K562 (cell line): ENCODE measurements at regions not wholly inside any gene's neighbourhood (a gene's known extent, or its start where the extent isn't known, plus 50 kb on each side); places are given as distances from the start of the nearest gene placed in this dataset.

Experiments used
- ATAC-seq: fragments of 200-7000 bp; cut with Tn5 transposase; 3 replicates; pipeline ENCODE4 v1.9.1; 2020; ENCODE audit warnings: moderate library complexity
- BruUV-seq: library from RNA; stranded (reverse); fragments of 400-500 nt; replicated peaks from 2 replicates; lab custom pipeline; 2021; lab: Mats Ljungman, UMichigan
- CTCF ChIA-PET: fragments of 300-600 bp; formaldehyde crosslinking; extraction: SDS; loops from one replicate; lab custom pipeline; 2021; ENCODE audit warnings: low intra/inter-chr PET ratio; lab: Yijun Ruan, JAX
- POLR2A ChIA-PET: fragments of 300-600, 350-650 bp; sonication (Branson Sonifier 250); formaldehyde crosslinking; extraction: SDS; loops from one replicate; lab custom pipeline; 2021; ENCODE audit warnings: antibody characterized with exemption, inconsistent platforms; lab: Yijun Ruan, JAX
- DNase-seq, 4 experiments: peaks; one replicate each; pipeline versions ENCODE4 v3.0.0 to v3.0.0-alpha.2; 2011 to 2018; ENCODE audit warnings: low spot score in 3 of 4, mixed read lengths in 3 of 4; ENCODE audit errors: extremely low read depth in 1 of 4
- FAIRE-seq: peaks from 2 replicates; lab custom pipeline; 2011; peaks lifted over from hg19 to GRCh38; lab: Jason Lieb, UNC
- H2AFZ ChIP-seq: 2 replicates; pipeline ENCODE4 v1.6.0; 2011; ENCODE audit warnings: low read depth, low read length, control low read depth, inconsistent platforms
- H3K27ac ChIP-seq: fragments of 200-600 bp; 3 replicates; pipeline ENCODE4 v1.8.0; 2011; ENCODE audit warnings: low read depth, mild to moderate bottlenecking, control low read depth, inconsistent platforms, low read length, moderate library complexity, mixed read lengths; ENCODE audit errors: extremely low read depth
- H3K27me3 ChIP-seq, 2 experiments: fragments of 300-600 bp in 1 of 2; 2 replicates in 1 of 2; 3 replicates in 1 of 2; pipeline versions ENCODE4 v1.6.0 to v1.8.0; 2011; ENCODE audit warnings: inconsistent platforms in 2 of 2, low read length in 2 of 2, mild to moderate bottlenecking in 1 of 2, mixed read lengths in 1 of 2, moderate library complexity in 1 of 2; ENCODE audit not compliant: control insufficient read depth in 2 of 2, insufficient read depth in 2 of 2
- H3K36me3 ChIP-seq: fragments of 300-600 bp; 3 replicates; pipeline ENCODE4 v1.8.0; 2011; ENCODE audit warnings: mild to moderate bottlenecking, low read length, inconsistent platforms; ENCODE audit not compliant: control insufficient read depth, insufficient read depth
- H3K4me1 ChIP-seq, 2 experiments: fragments of 200-600 bp in 1 of 2; replicated peaks in 1 of 2; 2 replicates in 1 of 2; 3 replicates in 1 of 2; pipeline versions ENCODE4 v1.5.1 to v1.8.0; 2011; ENCODE audit warnings: inconsistent platforms in 2 of 2, low read length in 2 of 2, mild to moderate bottlenecking in 1 of 2, mixed read lengths in 1 of 2, moderate library complexity in 1 of 2; ENCODE audit not compliant: control insufficient read depth in 2 of 2, insufficient read depth in 2 of 2
- H3K4me2 ChIP-seq: 2 replicates; pipeline ENCODE4 v1.6.1; 2011; ENCODE audit warnings: low read length, control low read depth, inconsistent platforms, mixed read lengths; ENCODE audit not compliant: insufficient read depth
- H3K4me3 ChIP-seq: fragments of 200-600 bp; sonication (generic), shearing (Covaris generic); 2 replicates; pipeline ENCODE4 v1.5.1; 2016; ENCODE audit warnings: control low read depth, inconsistent platforms
- H3K79me2 ChIP-seq: fragments of 200-600 bp; 3 replicates; pipeline ENCODE4 v1.8.0; 2011; ENCODE audit warnings: low read length, inconsistent platforms; ENCODE audit not compliant: control insufficient read depth, insufficient read depth
- H3K9ac ChIP-seq, 2 experiments: 2 replicates each; pipeline versions ENCODE4 v1.6.0 to v1.6.1; 2011; ENCODE audit warnings: low read depth in 2 of 2, low read length in 2 of 2, control low read depth in 1 of 2, inconsistent platforms in 1 of 2, mild to moderate bottlenecking in 1 of 2, mixed read lengths in 1 of 2; ENCODE audit not compliant: insufficient read depth in 1 of 2
- H3K9me1 ChIP-seq: one replicate; pipeline ENCODE4 v1.6.0; 2011; ENCODE audit warnings: inconsistent platforms, mild to moderate bottlenecking, low read length, moderate library complexity; ENCODE audit not compliant: control insufficient read depth, insufficient read depth
- H3K9me3 ChIP-seq: replicated peaks from 2 replicates; pipeline ENCODE4 v1.5.1; 2011; ENCODE audit warnings: low read depth, low read length, inconsistent platforms; ENCODE audit not compliant: control insufficient read depth, insufficient read depth
- H4K20me1 ChIP-seq: replicated peaks from 2 replicates; pipeline ENCODE4 v1.6.1; 2011; ENCODE audit warnings: low read length, inconsistent platforms, mixed read lengths; ENCODE audit not compliant: control insufficient read depth, insufficient read depth
- CBFB ChIP-seq: sonication (generic); formaldehyde crosslinking; IDR thresholded peaks from 2 replicates; pipeline ENCODE4 v1.4.0; 2020; ENCODE audit warnings: mild to moderate bottlenecking, missing genetic modification reagents
- DACH1 ChIP-seq: fragments of 450-650 bp; IDR thresholded peaks from 2 replicates; pipeline ENCODE4 v1.6.1; 2018; ENCODE audit not compliant: partially characterized antibody
- FOXA1 ChIP-seq: fragments of 450-650 bp; IDR thresholded peaks from 2 replicates; pipeline ENCODE4 v1.6.1; 2016; ENCODE audit warnings: mild to moderate bottlenecking, borderline replicate concordance
- GATA2 ChIP-seq: sonication (generic); formaldehyde crosslinking; IDR thresholded peaks from 2 replicates; pipeline ENCODE4 v1.4.0; 2020; ENCODE audit warnings: mild to moderate bottlenecking, missing genetic modification reagents
- NCOA1 ChIP-seq: fragments of 450-650 bp; IDR thresholded peaks from 2 replicates; pipeline ENCODE4 v1.6.1; 2016; ENCODE audit warnings: low read depth
- RB1 ChIP-seq: fragments of 450-650 bp; IDR thresholded peaks from 2 replicates; pipeline ENCODE4 v1.6.1; 2017; ENCODE audit warnings: low read depth, mild to moderate bottlenecking
- STAT5B ChIP-seq: fragments of 250-450 bp; sonication (Bioruptor Pico); IDR thresholded peaks from 2 replicates; pipeline ENCODE4 v1.8.0; 2021; ENCODE audit warnings: mild to moderate bottlenecking, inconsistent platforms
- TGIF2 ChIP-seq: sonication (generic); formaldehyde crosslinking; IDR thresholded peaks from 2 replicates; pipeline ENCODE4 v1.8.1; 2022; ENCODE audit warnings: mild to moderate bottlenecking, missing genetic modification reagents, moderate library complexity
- ZNF146 ChIP-seq: IDR thresholded peaks from one replicate; pipeline ENCODE4 v1.6.1; 2018; ENCODE audit warnings: missing compliant biosample characterization; ENCODE audit not compliant: unreplicated experiment
- ZNF830 ChIP-seq: fragments of 250-450 bp; sonication (Bioruptor Pico); IDR thresholded peaks from 2 replicates; pipeline ENCODE4 v1.5.0; 2021; ENCODE audit warnings: mild to moderate bottlenecking
- WGBS: fragments of 100-300 bp; shearing (Covaris generic); methylation state at CpG from one replicate; pipeline ENCODE4 v1.1.6; 2016; ENCODE audit warnings: low coverage, mixed read lengths; ENCODE audit not compliant: insufficient coverage; ENCODE audit errors: missing lambda C conversion rate; 5-methylcytosine and 5-hydroxymethylcytosine counted together
- in situ Hi-C: fragments of 300-500 bp; cut with MboI; formaldehyde crosslinking; loops from 4 replicates; pipeline ENCODE4 v1.15.0; 2018; ENCODE audit warnings: inconsistent platforms, mixed read lengths
- intact Hi-C: fragments of 100-400 bp; cut with micrococcal nuclease; formaldehyde crosslinking; loops from 2 replicates; pipeline ENCODE4 v1.14.2; 2022
- TF ChIP-seq, protein P1 (sequence below): sonication (generic); formaldehyde crosslinking; IDR thresholded peaks from 2 replicates; pipeline ENCODE4 v1.4.0; 2020; ENCODE audit warnings: mild to moderate bottlenecking, missing genetic modification reagents
- TF ChIP-seq, protein P2 (sequence below): sonication (generic); formaldehyde crosslinking; IDR thresholded peaks from 2 replicates; pipeline ENCODE4 v1.8.1; 2023; ENCODE audit warnings: mild to moderate bottlenecking, missing genetic modification reagents
- TF ChIP-seq, protein P3 (sequence below): fragments of 250-450 bp; sonication (Bioruptor Pico); IDR thresholded peaks from 2 replicates; pipeline ENCODE4 v1.4.0; 2020

- TF ChIP-seq NCOA1 (no peak), ZNF830 (CRISPR knock-in tag) (no peak), ZNF146 (CRISPR knock-in tag) (no peak)
These were observed 139.1 kb upstream of the SERP2 start (continued) for GRCh38 chr13:44234566-44234965.

- no TSS peak for BruUV-seq
- no peaks in the 10 kb centered on the region for H3K79me2 ChIP-seq
- H2AFZ ChIP-seq: no peak overlapping the region
- H3K36me3 ChIP-seq: no peaks in the 10 kb centered on the region
- peaks cover 11 to 21% of the 10 kb centered on the region in 2 experiments; a peak in 3 of 5 replicates for H3K27me3 ChIP-seq
- no peaks in the 10 kb centered on the region for H3K4me1 ChIP-seq
- no peak for FAIRE-seq
- in situ Hi-C loops: loop anchor here (5.0 kb wide), 1 partner anchor 201 kb away; no protein-coding TSS in a partner anchor
- no peak overlapping the region for H3K4me3 ChIP-seq
- H3K9me3 ChIP-seq: no peaks in the 10 kb centered on the region
- no peaks in the 10 kb centered on the region for H4K20me1 ChIP-seq
- H3K9me1 ChIP-seq: no peaks in the 10 kb centered on the region
- H3K27ac ChIP-seq: no peak overlapping the region
- WGBS: 0% methylated on average over 1 of the region's 1 CpG
- CTCF ChIA-PET: no interaction called here
- DNase-seq: no peak
- ATAC-seq: no peak
- no peak overlapping the region for H3K9ac ChIP-seq
- no peak overlapping the region for H3K4me2 ChIP-seq
- POLR2A ChIA-PET: no interaction called here
- intact Hi-C loops: no loop called here
- TF ChIP-seq STAT5B (CRISPR knock-in tag) (no peak), GATA2 (CRISPR knock-in tag) (no peak), FOXA1 (no peak), DACH1 (no peak), CBFB (CRISPR knock-in tag) (no peak), TGIF2 (no peak), RB1 (no peak)
- TF ChIP-seq, protein P1, sequence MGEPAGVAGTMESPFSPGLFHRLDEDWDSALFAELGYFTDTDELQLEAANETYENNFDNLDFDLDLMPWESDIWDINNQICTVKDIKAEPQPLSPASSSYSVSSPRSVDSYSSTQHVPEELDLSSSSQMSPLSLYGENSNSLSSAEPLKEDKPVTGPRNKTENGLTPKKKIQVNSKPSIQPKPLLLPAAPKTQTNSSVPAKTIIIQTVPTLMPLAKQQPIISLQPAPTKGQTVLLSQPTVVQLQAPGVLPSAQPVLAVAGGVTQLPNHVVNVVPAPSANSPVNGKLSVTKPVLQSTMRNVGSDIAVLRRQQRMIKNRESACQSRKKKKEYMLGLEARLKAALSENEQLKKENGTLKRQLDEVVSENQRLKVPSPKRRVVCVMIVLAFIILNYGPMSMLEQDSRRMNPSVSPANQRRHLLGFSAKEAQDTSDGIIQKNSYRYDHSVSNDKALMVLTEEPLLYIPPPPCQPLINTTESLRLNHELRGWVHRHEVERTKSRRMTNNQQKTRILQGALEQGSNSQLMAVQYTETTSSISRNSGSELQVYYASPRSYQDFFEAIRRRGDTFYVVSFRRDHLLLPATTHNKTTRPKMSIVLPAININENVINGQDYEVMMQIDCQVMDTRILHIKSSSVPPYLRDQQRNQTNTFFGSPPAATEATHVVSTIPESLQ (CRISPR knock-in tag): no peak
- TF ChIP-seq, protein P2, sequence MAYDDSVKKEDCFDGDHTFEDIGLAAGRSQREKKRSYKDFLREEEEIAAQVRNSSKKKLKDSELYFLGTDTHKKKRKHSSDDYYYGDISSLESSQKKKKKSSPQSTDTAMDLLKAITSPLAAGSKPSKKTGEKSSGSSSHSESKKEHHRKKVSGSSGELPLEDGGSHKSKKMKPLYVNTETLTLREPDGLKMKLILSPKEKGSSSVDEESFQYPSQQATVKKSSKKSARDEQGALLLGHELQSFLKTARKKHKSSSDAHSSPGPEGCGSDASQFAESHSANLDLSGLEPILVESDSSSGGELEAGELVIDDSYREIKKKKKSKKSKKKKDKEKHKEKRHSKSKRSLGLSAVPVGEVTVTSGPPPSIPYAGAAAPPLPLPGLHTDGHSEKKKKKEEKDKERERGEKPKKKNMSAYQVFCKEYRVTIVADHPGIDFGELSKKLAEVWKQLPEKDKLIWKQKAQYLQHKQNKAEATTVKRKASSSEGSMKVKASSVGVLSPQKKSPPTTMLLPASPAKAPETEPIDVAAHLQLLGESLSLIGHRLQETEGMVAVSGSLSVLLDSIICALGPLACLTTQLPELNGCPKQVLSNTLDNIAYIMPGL (CRISPR knock-in tag): no peak
- TF ChIP-seq, protein P3, sequence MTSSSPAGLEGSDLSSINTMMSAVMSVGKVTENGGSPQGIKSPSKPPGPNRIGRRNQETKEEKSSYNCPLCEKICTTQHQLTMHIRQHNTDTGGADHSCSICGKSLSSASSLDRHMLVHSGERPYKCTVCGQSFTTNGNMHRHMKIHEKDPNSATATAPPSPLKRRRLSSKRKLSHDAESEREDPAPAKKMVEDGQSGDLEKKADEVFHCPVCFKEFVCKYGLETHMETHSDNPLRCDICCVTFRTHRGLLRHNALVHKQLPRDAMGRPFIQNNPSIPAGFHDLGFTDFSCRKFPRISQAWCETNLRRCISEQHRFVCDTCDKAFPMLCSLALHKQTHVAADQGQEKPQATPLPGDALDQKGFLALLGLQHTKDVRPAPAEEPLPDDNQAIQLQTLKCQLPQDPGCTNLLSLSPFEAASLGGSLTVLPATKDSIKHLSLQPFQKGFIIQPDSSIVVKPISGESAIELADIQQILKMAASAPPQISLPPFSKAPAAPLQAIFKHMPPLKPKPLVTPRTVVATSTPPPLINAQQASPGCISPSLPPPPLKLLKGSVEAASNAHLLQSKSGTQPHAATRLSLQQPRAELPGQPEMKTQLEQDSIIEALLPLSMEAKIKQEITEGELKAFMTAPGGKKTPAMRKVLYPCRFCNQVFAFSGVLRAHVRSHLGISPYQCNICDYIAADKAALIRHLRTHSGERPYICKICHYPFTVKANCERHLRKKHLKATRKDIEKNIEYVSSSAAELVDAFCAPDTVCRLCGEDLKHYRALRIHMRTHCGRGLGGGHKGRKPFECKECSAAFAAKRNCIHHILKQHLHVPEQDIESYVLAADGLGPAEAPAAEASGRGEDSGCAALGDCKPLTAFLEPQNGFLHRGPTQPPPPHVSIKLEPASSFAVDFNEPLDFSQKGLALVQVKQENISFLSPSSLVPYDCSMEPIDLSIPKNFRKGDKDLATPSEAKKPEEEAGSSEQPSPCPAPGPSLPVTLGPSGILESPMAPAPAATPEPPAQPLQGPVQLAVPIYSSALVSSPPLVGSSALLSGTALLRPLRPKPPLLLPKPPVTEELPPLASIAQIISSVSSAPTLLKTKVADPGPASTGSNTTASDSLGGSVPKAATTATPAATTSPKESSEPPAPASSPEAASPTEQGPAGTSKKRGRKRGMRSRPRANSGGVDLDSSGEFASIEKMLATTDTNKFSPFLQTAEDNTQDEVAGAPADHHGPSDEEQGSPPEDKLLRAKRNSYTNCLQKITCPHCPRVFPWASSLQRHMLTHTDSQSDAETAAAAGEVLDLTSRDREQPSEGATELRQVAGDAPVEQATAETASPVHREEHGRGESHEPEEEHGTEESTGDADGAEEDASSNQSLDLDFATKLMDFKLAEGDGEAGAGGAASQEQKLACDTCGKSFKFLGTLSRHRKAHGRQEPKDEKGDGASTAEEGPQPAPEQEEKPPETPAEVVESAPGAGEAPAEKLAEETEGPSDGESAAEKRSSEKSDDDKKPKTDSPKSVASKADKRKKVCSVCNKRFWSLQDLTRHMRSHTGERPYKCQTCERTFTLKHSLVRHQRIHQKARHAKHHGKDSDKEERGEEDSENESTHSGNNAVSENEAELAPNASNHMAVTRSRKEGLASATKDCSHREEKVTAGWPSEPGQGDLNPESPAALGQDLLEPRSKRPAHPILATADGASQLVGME (CRISPR knock-in tag): no peak
These were observed 137.3 kb upstream of the SERP2 start for GRCh38 chr13:44236370-44236769.
